Activated T-cell treated with anti-CD3 and anti-CD28 coated beads, Interleukin-2, amount 50 U/mL, for 48 hours (primary cell): ENCODE measurements at regions not wholly inside any gene's neighbourhood (a gene's known extent, or its start where the extent isn't known, plus 50 kb on each side); places are given as distances from the start of the nearest gene placed in this dataset.
"Not testable (repeated sequence)": the region's sequence is repeated elsewhere in the genome, so short reads cannot be mapped to it uniquely, and the experiment has no call there.

Source experiments
- DNase-seq, 2 experiments: peaks; one replicate each; pipeline ENCODE4 v3.0.0-alpha.2; 2020

DNA sequence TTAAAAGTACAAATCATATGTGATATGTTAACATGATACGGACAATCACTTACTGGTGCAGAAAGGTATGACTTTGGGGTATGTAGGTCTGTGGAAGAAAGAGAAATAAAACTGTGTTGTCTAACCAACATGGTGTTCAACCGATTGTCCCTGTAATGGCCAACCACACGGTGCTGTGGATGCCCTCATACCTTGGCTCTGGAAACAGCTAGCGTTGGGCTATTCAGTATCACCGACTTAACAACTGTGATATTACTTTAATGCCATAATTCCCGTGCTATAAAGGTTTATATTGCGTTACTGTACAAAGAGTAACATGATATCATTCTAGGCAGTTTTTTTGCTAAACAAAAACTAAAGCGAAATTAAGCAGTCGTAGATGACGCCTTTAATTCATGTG is 448.3 kb downstream of the EFNB2 start:
- DNase-seq: no peak

DNA sequence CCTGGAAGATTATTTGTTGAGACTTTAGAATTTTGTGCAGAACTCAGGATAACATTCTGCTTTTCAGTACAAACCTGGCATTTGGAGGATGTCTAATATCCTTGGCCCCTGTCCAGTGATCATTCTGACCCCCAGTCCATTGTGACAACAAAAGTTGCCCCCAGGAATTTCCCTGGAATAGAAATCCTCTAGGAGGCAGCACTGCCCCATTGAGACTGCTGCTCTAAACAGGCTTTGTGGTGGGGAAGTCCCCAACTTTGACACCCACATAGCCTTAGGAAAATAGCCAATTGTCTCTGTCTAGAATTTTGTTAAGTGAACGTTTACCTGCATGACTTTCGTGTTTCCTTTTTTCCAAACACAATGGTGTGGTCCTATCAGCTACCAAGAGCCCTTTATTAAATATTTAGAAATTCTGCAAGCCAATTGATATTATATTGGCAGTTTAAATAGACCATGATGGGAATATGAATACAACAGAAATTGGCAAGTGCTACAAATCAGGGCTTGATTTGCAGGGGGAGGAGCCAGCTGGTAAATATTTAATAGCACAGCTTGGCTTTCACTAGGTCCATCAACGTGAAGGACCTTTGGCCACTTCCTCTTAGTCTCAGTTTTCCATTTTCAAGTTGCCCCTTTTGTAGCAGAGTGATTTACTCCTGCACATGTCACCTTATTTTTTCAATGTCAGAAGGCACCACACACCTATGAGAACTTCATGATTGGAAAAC is 451.7 kb downstream of the EFNB2 start:
- DNase-seq: peak in 1 of 2 experiments; percentile 16

DNA sequence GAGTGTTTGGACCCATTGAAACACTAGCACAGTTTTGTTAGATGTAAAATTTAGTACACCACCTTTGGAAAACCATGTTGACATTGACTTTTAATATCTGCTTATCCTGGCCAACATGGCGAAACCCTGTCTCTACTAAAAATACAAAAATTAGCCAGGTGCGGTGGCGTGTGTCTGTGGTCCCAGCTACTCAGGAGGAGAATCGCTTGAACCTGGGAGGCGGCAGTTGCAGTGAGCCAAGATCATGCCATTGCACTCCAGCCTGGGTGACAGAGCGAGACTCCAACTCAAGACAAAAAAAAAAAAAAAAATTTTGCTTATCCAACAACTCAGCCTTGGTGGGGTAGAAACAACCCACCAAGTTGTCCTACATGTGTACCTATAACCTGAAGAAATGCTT is 454.2 kb downstream of the EFNB2 start:
- not testable (repeated sequence) for DNase-seq

DNA sequence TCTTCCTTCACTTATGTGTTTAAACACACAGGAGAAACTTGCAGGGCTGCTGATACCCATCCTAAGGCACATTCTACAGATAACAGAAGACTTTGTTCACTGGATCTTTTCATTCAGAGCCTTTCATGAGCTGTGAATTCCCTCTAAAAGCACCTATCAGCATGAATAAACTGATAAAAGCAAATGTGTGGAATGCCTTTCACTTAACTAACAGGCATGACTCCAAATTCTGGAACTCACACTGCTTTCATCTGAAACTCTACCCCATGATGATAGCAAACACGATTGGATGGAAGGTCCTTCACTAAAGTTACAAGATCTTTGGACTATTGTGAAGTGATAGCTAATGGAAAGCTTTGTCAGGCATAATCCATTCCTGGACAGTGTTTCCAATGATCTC is 457.3 kb downstream of the EFNB2 start:
- no peak for DNase-seq

DNA sequence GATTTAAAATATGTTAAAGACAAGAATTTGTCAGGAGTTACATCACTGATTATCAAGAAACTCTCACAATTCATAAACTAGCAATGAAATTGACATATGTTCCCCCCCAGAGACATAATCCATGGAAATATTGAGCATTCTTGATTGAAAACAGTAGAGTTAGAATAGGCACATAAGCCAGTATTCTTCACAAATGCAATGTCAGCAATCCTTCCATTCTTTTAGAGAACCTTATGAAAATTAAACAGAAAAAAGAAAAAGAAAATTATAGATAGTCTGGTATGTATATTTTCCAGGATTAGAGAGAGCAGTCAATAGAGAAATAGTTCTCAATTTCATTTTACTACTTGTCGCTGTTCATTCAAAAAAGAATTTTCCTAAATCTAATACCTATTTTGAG is 458.4 kb downstream of the EFNB2 start:
- DNase-seq: no peak

DNA sequence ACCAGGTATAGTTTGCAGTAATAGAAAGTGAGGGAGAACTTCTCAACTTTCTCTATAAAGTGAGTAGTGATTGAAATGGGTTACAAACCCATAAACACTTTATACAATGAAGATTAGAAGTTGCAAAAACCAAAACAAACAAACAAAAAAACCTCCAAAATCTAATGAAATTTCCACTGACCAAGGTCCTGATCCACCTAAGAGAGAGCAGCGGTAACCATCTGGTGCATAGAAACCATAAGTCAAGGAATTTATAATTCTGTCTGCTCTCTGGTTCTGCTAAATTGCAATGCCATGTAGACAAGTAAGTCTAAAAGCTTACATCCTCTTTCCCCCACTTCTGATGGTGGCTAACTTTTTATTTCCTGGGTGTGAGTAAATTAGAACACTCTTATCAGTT is 463.4 kb downstream of the EFNB2 start:
- no peak for DNase-seq

DNA sequence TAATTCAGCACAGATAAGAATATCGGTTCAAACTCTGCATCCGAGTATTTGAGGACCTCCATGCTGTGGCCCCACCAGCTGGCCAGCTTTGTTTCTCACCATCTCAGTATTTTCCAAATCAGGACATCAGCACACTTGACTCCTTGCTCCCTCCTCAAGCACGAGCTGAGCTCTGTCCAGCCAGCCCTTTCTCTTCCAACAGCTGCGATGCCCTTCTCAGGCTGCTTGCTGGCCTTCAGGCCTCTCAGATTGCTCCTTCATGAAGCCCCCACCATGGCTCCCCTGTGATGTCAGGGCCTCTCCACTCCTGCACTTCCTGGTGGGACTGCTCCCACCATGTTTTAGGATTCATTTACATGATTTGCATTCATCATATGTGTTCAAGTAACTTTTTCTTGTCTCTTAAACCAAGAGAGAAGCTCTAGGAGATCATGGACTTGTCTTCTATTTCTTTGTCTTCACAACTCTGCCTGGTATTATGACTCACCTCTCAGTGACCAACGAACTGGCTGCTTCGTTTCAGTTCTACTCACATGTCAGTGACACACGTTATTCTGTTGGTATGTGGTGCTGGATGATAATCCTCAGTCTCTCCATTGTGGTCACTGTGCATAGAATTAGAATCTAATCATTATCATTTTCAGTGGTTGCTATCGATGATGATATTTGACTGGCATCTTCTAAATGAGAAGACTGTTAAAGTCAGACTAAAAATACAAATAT is 471.7 kb downstream of the EFNB2 start:
- DNase-seq: no peak

DNA sequence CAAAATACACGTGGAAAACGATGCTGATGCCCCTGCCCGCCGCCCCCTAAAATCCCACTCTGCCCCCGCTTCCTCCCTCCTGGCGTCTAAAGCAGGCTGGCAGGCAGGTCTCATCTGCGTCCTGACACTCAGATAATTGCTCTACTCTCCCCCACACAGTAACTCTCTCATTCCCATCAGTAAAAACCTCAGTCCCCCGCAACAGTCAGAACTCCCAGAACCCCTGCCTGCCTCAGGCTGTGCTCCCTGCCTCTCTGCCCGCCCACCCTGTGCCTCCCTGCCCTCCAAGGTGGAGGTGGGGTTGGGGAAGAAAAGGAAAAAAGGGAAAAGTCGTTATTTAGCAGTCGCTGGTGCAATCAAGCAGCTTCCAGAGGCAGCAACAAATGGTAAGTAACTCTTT is 473.7 kb downstream of the EFNB2 start:
- DNase-seq: no peak

DNA sequence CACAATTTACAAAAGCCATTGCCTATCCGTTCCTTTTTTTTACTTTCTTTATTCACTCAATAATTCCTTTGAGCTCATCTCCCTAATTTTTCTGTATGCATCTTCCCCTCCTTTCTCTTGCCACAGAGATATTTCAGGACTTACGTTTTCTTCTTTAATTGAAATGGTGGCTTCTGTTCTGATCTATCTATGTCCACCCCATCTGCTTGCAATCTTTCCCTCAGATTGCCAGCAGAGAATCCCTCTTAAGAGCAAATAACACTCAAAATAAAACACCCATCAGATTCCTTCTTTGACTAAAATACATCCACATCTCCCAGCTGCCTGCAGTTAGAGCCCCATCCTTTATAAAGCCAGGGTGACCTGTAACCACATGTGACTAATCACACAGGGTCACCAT is 478.6 kb downstream of the EFNB2 start:
- DNase-seq: no peak

DNA sequence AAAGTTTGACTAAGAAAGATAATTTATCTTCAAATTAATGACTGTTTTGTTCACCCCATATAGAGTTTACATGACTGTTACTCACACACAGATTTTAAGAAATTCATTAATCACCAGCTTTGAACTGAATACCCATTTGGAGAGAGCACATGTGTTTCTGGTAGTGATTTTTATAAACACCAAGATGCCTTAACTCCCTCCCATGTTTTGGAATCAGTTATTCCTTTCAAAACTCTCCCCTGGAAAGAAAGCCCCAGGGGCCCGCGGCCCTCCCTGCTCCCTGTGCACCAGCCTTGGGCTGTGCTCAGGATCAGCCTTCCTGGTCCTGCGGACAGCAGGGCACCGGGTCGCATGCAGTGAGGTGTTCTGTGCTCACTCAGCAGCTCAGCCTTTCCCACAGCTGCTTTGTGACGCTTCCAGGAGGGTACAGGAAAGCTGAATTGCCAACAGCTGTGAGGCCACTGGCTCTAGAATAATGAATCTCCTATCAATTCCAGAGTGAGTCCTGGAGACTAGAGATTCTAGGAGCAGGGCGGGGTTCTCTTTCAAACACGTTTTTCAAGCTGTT is 483.2 kb downstream of the EFNB2 start:
- no peak for DNase-seq

DNA sequence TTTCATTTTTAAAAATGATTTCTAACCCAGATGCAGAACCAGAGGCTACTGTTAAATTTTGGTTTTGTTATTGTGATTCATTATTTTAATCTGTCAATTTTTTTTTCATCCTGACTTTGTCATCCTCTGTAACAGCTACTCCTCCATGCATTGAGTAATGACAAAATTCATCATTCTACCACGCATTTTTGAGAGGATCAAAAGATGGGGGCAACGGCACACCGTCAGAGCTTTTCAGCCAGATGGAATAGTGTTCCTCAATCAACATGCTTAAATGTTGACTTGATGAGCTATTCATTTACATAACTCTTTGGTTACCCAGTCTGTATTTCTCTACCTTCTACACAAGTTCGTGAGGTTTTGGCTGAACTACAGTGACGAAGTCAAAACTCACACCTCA is 486.3 kb downstream of the EFNB2 start:
- DNase-seq: no peak

DNA sequence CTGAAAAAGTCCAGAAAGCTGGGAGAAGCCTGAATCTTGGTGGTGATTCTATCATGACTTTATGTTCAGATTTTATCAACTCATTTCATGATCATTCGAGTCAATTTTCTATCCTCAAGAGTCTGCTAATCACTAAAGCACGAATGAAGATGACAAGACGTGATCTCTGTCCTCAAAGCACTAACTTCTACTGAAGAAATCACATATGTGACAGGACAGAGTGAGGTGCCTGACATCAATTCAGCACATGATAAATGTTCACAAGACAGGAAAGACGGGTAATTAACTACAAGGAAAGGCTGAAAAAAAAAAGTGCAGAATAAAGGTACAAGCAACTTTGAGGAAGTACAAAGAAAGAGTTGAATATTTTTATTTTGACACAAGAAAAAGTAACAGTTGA is 487.1 kb downstream of the EFNB2 start:
- no peak for DNase-seq

DNA sequence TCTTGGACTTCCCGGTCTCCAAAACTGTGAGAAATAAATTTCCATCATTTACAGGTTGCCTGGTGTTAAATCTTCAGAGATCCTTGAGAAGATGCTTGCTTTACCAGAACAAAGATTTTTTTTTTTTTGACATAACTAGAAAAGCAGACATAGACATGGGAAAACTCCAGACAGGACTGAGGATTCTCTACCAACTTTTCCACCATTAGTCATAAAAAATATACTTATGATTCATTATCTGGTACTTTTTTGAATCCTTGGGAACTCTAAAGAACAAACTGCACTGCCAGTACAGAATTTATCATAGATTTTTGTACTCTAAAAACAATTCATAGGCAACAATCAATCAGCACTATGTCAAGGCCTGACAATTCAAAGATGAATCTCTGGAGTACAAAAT is 487.6 kb downstream of the EFNB2 start:
- DNase-seq: no peak

DNA sequence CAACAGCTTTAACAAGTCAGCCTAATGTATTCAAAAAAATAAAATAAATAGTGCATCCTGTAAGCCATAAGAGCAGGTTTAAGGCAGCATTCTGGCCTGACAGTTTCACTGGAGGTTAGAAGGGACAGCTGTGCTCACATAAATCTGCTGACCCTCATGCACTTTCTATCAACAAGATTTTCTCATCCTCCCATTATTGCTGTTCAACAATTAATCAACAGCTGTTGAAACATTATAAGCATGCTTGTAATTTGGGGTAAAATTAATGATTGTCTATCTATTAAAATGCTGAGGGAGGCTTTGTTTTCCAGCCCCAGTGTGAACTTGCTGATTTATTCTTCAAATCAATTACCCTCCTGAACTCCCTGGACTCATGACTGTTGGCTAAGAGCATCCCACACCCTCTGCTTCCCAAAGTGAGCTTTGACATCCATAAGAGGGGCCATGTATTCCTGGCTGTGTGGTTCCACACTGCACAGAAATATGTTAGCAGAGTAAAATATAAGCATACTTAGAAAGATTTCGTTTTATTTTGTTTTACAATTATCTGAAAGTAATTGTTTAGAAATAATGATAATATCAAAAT is 492.4 kb downstream of the EFNB2 start:
- no peak for DNase-seq

DNA sequence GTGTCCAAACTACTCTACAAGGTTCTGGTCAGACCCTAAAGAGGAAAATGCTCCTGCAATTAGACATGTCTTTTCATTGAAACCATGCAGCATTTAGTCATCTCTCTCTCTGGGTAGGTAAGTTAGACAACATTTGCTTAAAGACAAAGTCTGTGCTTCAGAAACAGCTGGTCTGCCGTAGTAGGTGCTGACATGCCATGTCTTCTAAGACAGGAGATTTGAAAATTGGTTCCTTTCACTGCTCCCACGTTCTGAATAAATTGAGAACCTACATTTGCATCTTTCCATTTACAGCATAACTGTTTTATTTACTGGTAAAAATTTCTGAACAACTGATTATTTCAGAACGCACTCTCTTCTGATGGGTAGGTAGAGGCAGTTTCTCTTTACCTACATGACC is 494.0 kb downstream of the EFNB2 start:
- no peak for DNase-seq

DNA sequence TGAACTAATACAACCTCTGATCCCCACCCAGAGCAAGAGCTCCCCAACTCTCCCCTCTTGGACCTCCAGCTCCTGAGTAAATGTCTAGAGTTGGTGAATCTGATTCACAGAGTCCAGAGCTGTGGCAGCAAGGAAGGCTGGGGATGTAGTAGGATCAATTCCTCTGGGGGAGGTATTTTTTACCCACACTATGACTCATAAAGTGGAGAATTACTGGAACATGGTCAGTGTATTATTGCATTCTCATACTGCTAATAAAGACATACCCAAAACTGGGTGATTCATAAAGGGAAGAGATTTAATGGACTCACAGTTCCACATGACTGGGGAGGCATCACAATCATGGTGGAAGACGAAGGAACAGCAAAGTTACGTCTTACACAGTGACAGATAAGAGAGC is 496.7 kb downstream of the EFNB2 start:
- no peak for DNase-seq

DNA sequence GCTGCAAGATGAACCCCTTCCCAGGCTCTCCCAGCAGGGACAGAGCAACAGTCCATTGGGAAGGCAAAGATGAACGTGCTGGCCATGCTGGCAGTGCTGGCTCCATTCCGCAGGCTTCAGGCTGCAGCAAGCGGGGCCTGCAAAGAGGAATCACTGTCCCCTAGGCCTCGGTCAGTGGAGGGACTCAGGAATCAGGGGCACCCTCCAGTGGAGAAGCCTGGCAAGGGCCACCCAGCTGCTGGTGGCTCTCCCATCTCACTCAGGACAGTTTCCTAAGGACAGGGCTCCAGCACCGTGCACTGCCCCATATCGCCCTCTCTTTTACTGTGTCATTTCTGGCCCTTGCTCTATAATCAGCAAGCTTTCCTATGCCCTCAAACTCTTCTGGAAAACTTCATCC is 498.6 kb downstream of the EFNB2 start:
- no peak for DNase-seq

DNA sequence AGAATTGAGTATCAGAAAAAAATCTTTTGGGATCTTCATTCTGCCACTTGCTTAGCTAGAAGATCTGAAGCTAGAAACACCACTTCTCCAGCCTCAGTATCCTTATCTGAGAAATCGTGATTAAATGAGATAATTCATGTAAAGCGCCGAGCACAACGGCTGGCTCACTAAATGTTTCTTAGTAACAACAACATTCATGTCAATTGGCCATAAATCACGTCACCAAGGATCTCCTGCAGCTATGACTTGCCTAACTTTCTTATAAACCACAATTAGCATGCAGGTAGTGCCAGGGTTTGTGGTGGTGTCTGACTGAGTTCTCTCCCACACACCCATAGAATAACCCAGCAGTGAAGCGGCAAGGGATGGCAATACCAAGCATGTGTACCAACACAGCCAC is 501.3 kb downstream of the EFNB2 start:
- DNase-seq: no peak

DNA sequence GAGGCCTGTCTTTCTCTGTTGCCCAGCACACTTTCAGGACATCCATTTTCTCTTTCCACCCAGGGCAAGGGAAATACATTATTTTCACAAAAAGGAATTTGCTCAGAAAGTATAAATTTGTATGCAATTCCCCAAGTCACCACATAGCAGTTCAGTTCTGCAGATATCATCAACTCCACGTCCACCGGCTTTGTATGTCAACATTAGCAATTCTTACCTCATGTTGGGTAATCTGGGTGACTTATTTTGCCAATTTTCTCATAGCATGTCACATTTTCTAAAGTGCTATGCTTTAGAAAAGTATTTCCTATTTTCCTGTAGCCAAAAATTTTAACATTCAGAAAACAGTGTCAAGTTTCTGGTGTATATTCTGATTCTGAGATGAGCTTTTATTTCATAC is 501.8 kb downstream of the EFNB2 start:
- no peak for DNase-seq

DNA sequence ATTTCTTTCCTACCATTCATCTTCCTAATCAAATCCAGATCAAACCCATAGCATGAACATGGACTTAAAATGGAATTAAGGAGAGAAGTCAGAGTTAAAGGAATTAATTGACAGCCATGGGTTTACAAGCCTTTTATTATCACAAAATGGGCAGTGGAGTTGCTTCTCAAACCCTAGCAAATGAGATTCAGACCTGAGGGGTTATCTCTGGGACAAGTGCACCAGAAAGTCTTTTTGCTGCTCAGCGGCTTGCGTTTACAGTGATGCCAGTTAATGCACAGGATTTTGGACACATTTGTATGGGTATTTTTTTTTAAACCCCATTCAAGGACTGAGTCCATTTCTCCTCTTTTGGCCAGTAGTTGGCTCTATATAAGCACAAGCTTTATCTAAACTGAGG is 503.0 kb downstream of the EFNB2 start:
- DNase-seq: no peak

DNA sequence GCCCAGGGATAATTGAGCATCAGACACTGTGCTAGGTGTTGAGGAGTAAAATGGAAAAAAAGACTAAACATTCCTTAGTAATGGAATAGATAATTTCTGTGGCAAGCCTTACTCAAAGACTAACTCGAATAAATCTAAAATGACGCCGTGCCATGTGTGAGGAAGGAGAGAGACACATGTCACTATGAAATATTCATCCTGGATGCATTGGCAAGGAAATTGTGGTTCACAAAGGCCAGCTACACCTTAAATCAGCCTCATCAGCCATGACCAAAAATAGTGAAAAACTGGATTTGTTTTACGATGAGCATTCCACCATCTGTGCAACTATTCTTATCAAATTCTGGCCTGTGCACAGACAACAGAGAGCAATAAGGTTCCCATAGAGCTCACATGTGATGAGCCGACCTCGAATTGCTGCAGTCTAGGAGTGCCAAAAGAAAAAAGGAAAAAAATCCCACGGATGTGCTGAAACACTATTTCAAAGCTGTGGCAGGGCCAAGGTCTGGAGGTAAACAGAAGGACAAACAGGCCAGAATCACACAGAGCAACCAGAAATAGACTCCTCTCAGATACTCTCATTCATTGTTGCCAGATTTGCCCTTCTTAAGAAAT is 505.7 kb downstream of the EFNB2 start:
- DNase-seq: no peak

DNA sequence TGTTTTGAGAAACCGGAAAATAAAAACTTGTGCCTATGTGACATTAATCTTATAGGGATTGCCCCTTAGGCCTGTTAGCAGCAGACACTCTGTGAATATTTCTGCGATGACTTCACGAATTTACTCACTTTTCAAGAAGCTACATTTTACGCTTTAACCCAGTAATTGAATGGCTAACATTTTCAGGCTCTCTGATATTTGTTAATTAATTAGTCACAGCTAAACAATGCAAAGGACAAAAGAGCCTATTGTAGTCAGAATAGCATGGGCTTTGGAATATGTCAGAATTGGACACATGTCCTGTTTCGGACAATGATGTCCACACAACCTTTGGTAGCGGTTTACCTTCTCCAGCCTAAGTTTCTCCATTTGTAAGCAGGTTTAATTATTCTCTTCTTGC is 506.6 kb downstream of the EFNB2 start:
- no peak for DNase-seq

DNA sequence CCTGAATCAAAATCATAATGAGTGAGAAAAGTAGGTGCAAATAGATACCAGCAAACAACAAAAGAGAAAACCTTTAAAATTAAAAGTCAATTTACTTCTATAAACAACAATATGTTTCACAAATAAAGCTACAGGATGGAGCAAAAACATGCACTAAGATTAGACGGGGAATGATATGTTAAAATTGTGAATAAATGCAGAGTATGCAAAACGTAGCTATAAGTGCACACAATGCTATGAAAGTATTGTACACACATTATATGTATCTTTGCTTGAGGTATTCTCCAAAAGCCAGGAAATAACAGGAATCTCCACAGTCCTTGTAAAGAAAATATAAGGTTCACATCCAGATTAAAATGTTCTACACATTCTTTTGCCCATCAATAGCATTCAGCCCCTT is 523.9 kb downstream of the EFNB2 start:
- no peak for DNase-seq

DNA sequence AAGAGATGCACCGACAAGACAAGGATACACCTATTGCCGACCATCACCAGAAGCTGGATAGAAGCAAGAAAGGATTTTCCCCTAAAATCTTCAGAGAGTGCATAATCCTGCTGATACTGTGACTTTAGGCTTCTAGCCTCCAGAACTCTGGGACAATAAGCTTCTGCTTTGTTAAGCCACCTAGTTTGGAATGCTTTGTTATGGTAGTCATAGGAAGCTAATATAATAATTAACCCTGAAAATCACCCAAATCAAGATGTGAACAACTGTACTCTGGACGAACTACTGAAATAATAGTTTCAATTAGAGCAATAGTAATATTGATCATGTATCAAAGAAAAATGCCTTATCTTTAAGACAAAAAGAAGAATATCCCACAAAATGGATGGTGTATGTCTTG is 524.6 kb downstream of the EFNB2 start:
- no peak for DNase-seq
